Stomach (tissue), 4 donors: ENCODE measurements at regions not wholly inside any gene's neighbourhood (a gene's known extent, or its start where the extent isn't known, plus 50 kb on each side); places are given as distances from the start of the nearest gene placed in this dataset.

Source experiments
- EP300 ChIP-seq: sonication (generic); formaldehyde crosslinking; IDR thresholded peaks from one replicate; pipeline ENCODE4 v1.6.1; 2017; ENCODE audit warnings: antibody characterized with exemption
- POLR2A ChIP-seq, 4 donors: fragments of 450-650 bp; IDR thresholded peaks; one replicate each; pipeline ENCODE4 v1.6.1; 2016; ENCODE audit warnings: antibody characterized with exemption in 4 of 4, control low read depth in 2 of 4, mild to moderate bottlenecking in 1 of 4, moderate library complexity in 1 of 4
- POLR2AphosphoS5 ChIP-seq, 3 donors: sonication (generic); formaldehyde crosslinking; IDR thresholded peaks; one replicate each; pipeline ENCODE4 v1.6.1; 2016; ENCODE audit warnings: antibody characterized with exemption in 3 of 3
- TF ChIP-seq, protein P1 (sequence below), 7 experiments: fragments of 450-650 bp in 4 of 7; fragments of 200-600 bp in 3 of 7; sonication (generic) in 3 of 7; IDR thresholded peaks; one replicate each; pipeline ENCODE4 v1.5.1; 2016 to 2019; ENCODE audit warnings: antibody characterized with exemption in 7 of 7, control low read depth in 2 of 7, mild to moderate bottlenecking in 1 of 7

DNA sequence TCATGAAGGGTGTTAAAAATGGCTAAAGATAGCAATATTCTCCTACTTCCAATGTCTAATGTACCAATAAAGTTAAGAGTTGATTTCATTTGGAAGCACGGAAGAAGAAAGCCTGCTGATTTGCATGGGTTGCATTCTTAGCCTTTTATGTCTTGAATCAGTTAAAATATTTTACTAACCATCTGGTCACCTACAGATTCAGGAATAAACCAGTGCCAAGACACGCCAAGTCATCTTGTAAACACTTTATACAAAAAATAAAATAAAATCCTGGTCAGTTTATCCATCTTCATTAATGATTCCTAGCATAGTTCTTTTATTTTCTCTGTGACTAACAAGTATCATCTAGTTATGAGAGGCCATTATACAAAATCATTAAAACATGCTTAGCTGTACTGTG lies 1031.6 kb upstream of the WWC1 start:
- TF ChIP-seq, protein P1, sequence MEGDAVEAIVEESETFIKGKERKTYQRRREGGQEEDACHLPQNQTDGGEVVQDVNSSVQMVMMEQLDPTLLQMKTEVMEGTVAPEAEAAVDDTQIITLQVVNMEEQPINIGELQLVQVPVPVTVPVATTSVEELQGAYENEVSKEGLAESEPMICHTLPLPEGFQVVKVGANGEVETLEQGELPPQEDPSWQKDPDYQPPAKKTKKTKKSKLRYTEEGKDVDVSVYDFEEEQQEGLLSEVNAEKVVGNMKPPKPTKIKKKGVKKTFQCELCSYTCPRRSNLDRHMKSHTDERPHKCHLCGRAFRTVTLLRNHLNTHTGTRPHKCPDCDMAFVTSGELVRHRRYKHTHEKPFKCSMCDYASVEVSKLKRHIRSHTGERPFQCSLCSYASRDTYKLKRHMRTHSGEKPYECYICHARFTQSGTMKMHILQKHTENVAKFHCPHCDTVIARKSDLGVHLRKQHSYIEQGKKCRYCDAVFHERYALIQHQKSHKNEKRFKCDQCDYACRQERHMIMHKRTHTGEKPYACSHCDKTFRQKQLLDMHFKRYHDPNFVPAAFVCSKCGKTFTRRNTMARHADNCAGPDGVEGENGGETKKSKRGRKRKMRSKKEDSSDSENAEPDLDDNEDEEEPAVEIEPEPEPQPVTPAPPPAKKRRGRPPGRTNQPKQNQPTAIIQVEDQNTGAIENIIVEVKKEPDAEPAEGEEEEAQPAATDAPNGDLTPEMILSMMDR (IDR thresholded peaks at IDR 0.05): no peak
- TF ChIP-seq POLR2AphosphoS5 (IDR thresholded peaks at IDR 0.05) (no peak), POLR2A (IDR thresholded peaks at IDR 0.05) (no peak), EP300 (no peak)
